NCI-H2196 treated with DMSO at 0.1 percent for 48 hours (cell line): ENCODE measurements at regions not wholly inside any gene's neighbourhood (a gene's known extent, or its start where the extent isn't known, plus 50 kb on each side); places are given as distances from the start of the nearest gene placed in this dataset.
"Not testable (repeated sequence)": the region's sequence is repeated elsewhere in the genome, so short reads cannot be mapped to it uniquely, and the experiment has no call there.

Experiments
- DNase-seq: peaks from one replicate; lab custom pipeline; 2025; ENCODE audit not compliant: unreplicated experiment; lab: John Stamatoyannopoulos, UW

GRCh38 chr4:136000246-136000645 lies 1532.0 kb downstream of the PCDH18 start:
- DNase-seq, result no peak

GRCh38 chr4:135994360-135994759 lies 1537.9 kb downstream of the PCDH18 start:
- DNase-seq, result no peak

GRCh38 chr4:135976860-135977259 lies 1555.4 kb downstream of the PCDH18 start:
- DNase-seq, result no peak

GRCh38 chr4:135966936-135967335 lies 1565.4 kb downstream of the PCDH18 start:
- DNase-seq, result no peak

- DNase-seq, result no peak
These were observed 1569.3 kb downstream of the PCDH18 start for GRCh38 chr4:135963009-135963408.

GRCh38 chr4:135949931-135950330 lies 1582.4 kb downstream of the PCDH18 start:
- DNase-seq, result no peak

GRCh38 chr4:135948797-135949196 lies 1583.5 kb downstream of the PCDH18 start:
- no peak for DNase-seq

GRCh38 chr4:135941671-135942070 lies 1590.6 kb downstream of the PCDH18 start:
- no peak for DNase-seq

- no peak for DNase-seq
These were observed 1598.3 kb downstream of the PCDH18 start for GRCh38 chr4:135934026-135934425.

GRCh38 chr4:135927651-135928050 lies 1604.6 kb downstream of the PCDH18 start:
- DNase-seq, result no peak

- DNase-seq, result no peak
These were observed 1611.2 kb downstream of the PCDH18 start for GRCh38 chr4:135921081-135921480.

- DNase-seq, result no peak
These were observed 1615.3 kb downstream of the PCDH18 start for GRCh38 chr4:135917011-135917410.

- DNase-seq, result no peak
These were observed 1631.3 kb downstream of the PCDH18 start for GRCh38 chr4:135900956-135901355.

GRCh38 chr4:135864304-135864703 lies 1662.7 kb upstream of the PABPC4L start:
- not testable (repeated sequence) for DNase-seq

GRCh38 chr4:135840781-135841180 lies 1639.2 kb upstream of the PABPC4L start:
- no peak for DNase-seq

- no peak for DNase-seq
These were observed 1638.1 kb upstream of the PABPC4L start for GRCh38 chr4:135839712-135840111.

- DNase-seq, result no peak
These were observed 1637.3 kb upstream of the PABPC4L start for GRCh38 chr4:135838889-135839288.

- DNase-seq, result no peak
These were observed 1632.9 kb upstream of the PABPC4L start for GRCh38 chr4:135834471-135834870.

GRCh38 chr4:135833529-135833928 lies 1631.9 kb upstream of the PABPC4L start:
- no peak for DNase-seq

GRCh38 chr4:135824759-135825296 lies 1623.2 kb upstream of the PABPC4L start:
- no peak for DNase-seq

GRCh38 chr4:135804785-135805184 lies 1603.2 kb upstream of the PABPC4L start:
- no peak for DNase-seq

GRCh38 chr4:135777361-135777760 lies 1575.8 kb upstream of the PABPC4L start:
- no peak for DNase-seq

GRCh38 chr4:135775909-135776308 lies 1574.3 kb upstream of the PABPC4L start:
- no peak for DNase-seq

- DNase-seq, result no peak
These were observed 1568.9 kb upstream of the PABPC4L start for GRCh38 chr4:135770505-135770904.
